Brain microvascular endothelial cell (primary cell): ENCODE measurements at regions not wholly inside any gene's neighbourhood (a gene's known extent, or its start where the extent isn't known, plus 50 kb on each side); places are given as distances from the start of the nearest gene placed in this dataset.

Experiments
- DNase-seq: peaks from one replicate; pipeline ENCODE4 v3.0.0-alpha.2; 2020
- H3K27ac ChIP-seq: fragments of 250-450 bp; sonication (Bioruptor Pico); 2 replicates; pipeline ENCODE4 v1.5.1; 2020; ENCODE audit warnings: mild to moderate bottlenecking, moderate library complexity
- H3K27me3 ChIP-seq: fragments of 250-450 bp; sonication (Bioruptor Pico); replicated peaks from 2 replicates; pipeline ENCODE4 v1.5.1; 2020; ENCODE audit warnings: mild to moderate bottlenecking
- H3K36me3 ChIP-seq: fragments of 250-450 bp; sonication (Bioruptor Pico); replicated peaks from 2 replicates; pipeline ENCODE4 v1.5.1; 2020; ENCODE audit warnings: mild to moderate bottlenecking
- H3K4me3 ChIP-seq: 2 replicates; pipeline ENCODE4 v1.5.1; 2011; ENCODE audit warnings: low read depth, mild to moderate bottlenecking, control low read depth, low read length, moderate library complexity
- CTCF ChIP-seq: IDR thresholded peaks from 2 replicates; pipeline ENCODE4 v1.5.1; 2011; ENCODE audit warnings: low read depth, mild to moderate bottlenecking, moderate library complexity, low read length, control low read depth, inconsistent platforms; ENCODE audit errors: missing control alignments
- in situ Hi-C: cut with HindIII; loops from 2 replicates; pipeline ENCODE4 v1.10.0; 2017; ENCODE audit warnings: low sequenced_read_pairs, low pct_ligation_motif_present

GRCh38 chr9:8254541-8254940 is 455.0 kb upstream of the DMAC1 start:
- H3K27ac ChIP-seq = no peak overlapping the region
- H3K36me3 ChIP-seq = no peaks in the 10 kb centered on the region
- no peak overlapping the region for H3K4me3 ChIP-seq
- DNase-seq = no peak
- no peaks in the 10 kb centered on the region for H3K27me3 ChIP-seq
- TF ChIP-seq CTCF = no peak
- in situ Hi-C loops = no loop called here

GRCh38 chr9:8252445-8252844 is 452.9 kb upstream of the DMAC1 start:
- H3K27ac ChIP-seq = no peak overlapping the region
- H3K36me3 ChIP-seq = no peaks in the 10 kb centered on the region
- in situ Hi-C loops = no loop called here
- no peak for DNase-seq
- H3K4me3 ChIP-seq = no peak overlapping the region
- TF ChIP-seq CTCF = no peak
- no peaks in the 10 kb centered on the region for H3K27me3 ChIP-seq

GRCh38 chr9:8251566-8251965 is 452.0 kb upstream of the DMAC1 start:
- Histone ChIP-seq H3K36me3 (no peaks in the 10 kb centered on the region), H3K27me3 (no peaks in the 10 kb centered on the region), H3K27ac (no peak overlapping the region), H3K4me3 (no peak overlapping the region)
- no peak for TF ChIP-seq CTCF
- in situ Hi-C loops = no loop called here
- no peak for DNase-seq

- TF ChIP-seq CTCF = no peak
- no peaks in the 10 kb centered on the region for H3K27me3 ChIP-seq
- DNase-seq = no peak
- H3K27ac ChIP-seq = no peak overlapping the region
- no peaks in the 10 kb centered on the region for H3K36me3 ChIP-seq
- in situ Hi-C loops = no loop called here
- no peak overlapping the region for H3K4me3 ChIP-seq
These were observed 445.0 kb upstream of the DMAC1 start for GRCh38 chr9:8244505-8245092.

- Histone ChIP-seq H3K27ac (no peak overlapping the region), H3K4me3 (no peak overlapping the region), H3K27me3 (no peaks in the 10 kb centered on the region), H3K36me3 (no peaks in the 10 kb centered on the region)
- no peak for DNase-seq
- in situ Hi-C loops = no loop called here
- no peak for TF ChIP-seq CTCF
These were observed 441.6 kb upstream of the DMAC1 start for GRCh38 chr9:8241201-8241600.

GRCh38 chr9:8237096-8237495 is 437.5 kb upstream of the DMAC1 start:
- no peaks in the 10 kb centered on the region for H3K36me3 ChIP-seq
- no peak overlapping the region for H3K4me3 ChIP-seq
- no peak for TF ChIP-seq CTCF
- in situ Hi-C loops = no loop called here
- H3K27ac ChIP-seq = no peak overlapping the region
- no peak for DNase-seq
- no peaks in the 10 kb centered on the region for H3K27me3 ChIP-seq
